ENCODE measurements at regions not wholly inside any gene's neighbourhood (a gene's known extent, or its start where the extent isn't known, plus 50 kb on each side); places are given as distances from the start of the nearest gene placed in this dataset.

DNA sequence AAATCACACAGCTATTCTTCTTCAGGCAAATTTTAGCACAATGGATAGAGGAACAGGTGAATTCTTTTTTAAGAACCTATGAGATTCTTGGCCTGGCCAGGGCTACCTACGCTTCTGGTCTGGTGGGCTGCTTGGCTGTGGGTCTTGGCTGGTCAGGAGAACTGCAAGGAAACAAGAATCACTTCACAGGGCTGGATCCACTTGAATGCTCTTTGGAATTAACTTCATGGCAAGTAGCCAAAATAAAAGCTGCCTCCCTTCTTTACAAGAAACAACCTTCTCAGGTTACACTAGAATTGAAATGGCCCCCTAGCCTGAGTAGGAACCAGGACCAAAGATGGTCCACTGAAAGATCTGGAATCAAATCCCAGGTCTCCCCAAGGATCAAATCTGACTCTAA is 519.1 kb downstream of the IQCM start:
- FAIRE-seq (no peak), ATAC-seq (no peak), DNase-seq (ENCODE audit: low read depth in 1 of 2, low spot score in 1 of 2) (no peak)
- no peaks in the 10 kb centered on the region for H3K9me3 ChIP-seq
- POLR2A ChIA-PET: no interaction called here
- WGBS (ENCODE audit: missing lambda C conversion rate): 0% methylated on average over 1 of the region's 1 CpG
- no peak overlapping the region for H3K27ac ChIP-seq
- no peaks in the 10 kb centered on the region for H3K4me1 ChIP-seq
- H3K4me3 ChIP-seq: no peak overlapping the region
- CTCF ChIA-PET: no interaction called here
- TF ChIP-seq CHD4 (IDR thresholded peaks at IDR 0.05; ENCODE audit: borderline replicate concordance) (no peak), MYC (IDR thresholded peaks at IDR 0.05; ENCODE audit: borderline replicate concordance, low read length) (no peak)
- no peak overlapping the region for H3K4me2 ChIP-seq

- DNase-seq (ENCODE audit: low read depth in 1 of 2, low spot score in 1 of 2) (no peak), FAIRE-seq (no peak), ATAC-seq (no peak)
- POLR2A ChIA-PET: no interaction called here
- 33% methylated on average over 1 of the region's 1 CpG for WGBS (ENCODE audit: missing lambda C conversion rate)
- H3K4me3 ChIP-seq: no peak overlapping the region
- CTCF ChIA-PET: no interaction called here
- no peaks in the 10 kb centered on the region for H3K9me3 ChIP-seq
- H3K4me1 ChIP-seq: no peaks in the 10 kb centered on the region
- H3K4me2 ChIP-seq: no peak overlapping the region
- TF ChIP-seq RARB (CRISPR knock-in tag; IDR thresholded peaks at IDR 0.05) (no peak), POLR2AphosphoS2 (conservative IDR thresholded peaks at IDR 0.05; ENCODE audit: low read length) (no peak), HDAC2 (IDR thresholded peaks at IDR 0.05) (no peak), TFCP2L1 (CRISPR knock-in tag; IDR thresholded peaks at IDR 0.05) (no peak), CHD2 (IDR thresholded peaks at IDR 0.05; ENCODE audit: low read length, partially characterized antibody) (no peak)
- TF ChIP-seq, protein P1, sequence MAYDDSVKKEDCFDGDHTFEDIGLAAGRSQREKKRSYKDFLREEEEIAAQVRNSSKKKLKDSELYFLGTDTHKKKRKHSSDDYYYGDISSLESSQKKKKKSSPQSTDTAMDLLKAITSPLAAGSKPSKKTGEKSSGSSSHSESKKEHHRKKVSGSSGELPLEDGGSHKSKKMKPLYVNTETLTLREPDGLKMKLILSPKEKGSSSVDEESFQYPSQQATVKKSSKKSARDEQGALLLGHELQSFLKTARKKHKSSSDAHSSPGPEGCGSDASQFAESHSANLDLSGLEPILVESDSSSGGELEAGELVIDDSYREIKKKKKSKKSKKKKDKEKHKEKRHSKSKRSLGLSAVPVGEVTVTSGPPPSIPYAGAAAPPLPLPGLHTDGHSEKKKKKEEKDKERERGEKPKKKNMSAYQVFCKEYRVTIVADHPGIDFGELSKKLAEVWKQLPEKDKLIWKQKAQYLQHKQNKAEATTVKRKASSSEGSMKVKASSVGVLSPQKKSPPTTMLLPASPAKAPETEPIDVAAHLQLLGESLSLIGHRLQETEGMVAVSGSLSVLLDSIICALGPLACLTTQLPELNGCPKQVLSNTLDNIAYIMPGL (CRISPR knock-in tag; IDR thresholded peaks at IDR 0.05; ENCODE audit: borderline replicate concordance): no peak
- H3K27ac ChIP-seq: no peak overlapping the region
Observed at GRCh38 chr4:149296084-149296483, 519.6 kb downstream of the IQCM start.

- 0% methylated on average over 1 of the region's 1 CpG for WGBS (ENCODE audit: missing lambda C conversion rate)
- ChIA-PET POLR2A (no interaction called here), CTCF (no interaction called here)
- Histone ChIP-seq H3K9me3 (no peaks in the 10 kb centered on the region), H3K4me2 (no peak overlapping the region), H3K4me3 (no peak overlapping the region), H3K4me1 (no peaks in the 10 kb centered on the region), H3K27ac (no peak overlapping the region)
- DNase-seq (ENCODE audit: low read depth in 1 of 2, low spot score in 1 of 2): no peak
- FAIRE-seq: no peak
- TF ChIP-seq HOXB13 (CRISPR knock-in tag; IDR thresholded peaks at IDR 0.05; ENCODE audit: low read depth) (no peak), GATA3 (IDR thresholded peaks at IDR 0.05; ENCODE audit: borderline replicate concordance) (no peak), NFE2L2 (conservative IDR thresholded peaks at IDR 0.05; ENCODE audit: low read length) (no peak), ZSCAN20 (CRISPR knock-in tag; IDR thresholded peaks at IDR 0.05) (no peak), MAZ (IDR thresholded peaks at IDR 0.05; ENCODE audit: borderline replicate concordance, low read depth, low read length) (no peak), ZC3H11A (IDR thresholded peaks at IDR 0.05) (no peak), EHMT2 (IDR thresholded peaks at IDR 0.05; ENCODE audit: low read depth) (no peak), NR3C1 (IDR thresholded peaks at IDR 0.05) (no peak), NPAS2 (CRISPR knock-in tag; IDR thresholded peaks at IDR 0.05; ENCODE audit: borderline replicate concordance) (no peak)
- TF ChIP-seq, protein P2, sequence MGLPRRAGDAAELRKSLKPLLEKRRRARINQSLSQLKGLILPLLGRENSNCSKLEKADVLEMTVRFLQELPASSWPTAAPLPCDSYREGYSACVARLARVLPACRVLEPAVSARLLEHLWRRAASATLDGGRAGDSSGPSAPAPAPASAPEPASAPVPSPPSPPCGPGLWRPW (IDR thresholded peaks at IDR 0.05): no peak
- no peak for ATAC-seq
Observed at GRCh38 chr4:149294601-149295000, 521.0 kb downstream of the IQCM start.

DNA sequence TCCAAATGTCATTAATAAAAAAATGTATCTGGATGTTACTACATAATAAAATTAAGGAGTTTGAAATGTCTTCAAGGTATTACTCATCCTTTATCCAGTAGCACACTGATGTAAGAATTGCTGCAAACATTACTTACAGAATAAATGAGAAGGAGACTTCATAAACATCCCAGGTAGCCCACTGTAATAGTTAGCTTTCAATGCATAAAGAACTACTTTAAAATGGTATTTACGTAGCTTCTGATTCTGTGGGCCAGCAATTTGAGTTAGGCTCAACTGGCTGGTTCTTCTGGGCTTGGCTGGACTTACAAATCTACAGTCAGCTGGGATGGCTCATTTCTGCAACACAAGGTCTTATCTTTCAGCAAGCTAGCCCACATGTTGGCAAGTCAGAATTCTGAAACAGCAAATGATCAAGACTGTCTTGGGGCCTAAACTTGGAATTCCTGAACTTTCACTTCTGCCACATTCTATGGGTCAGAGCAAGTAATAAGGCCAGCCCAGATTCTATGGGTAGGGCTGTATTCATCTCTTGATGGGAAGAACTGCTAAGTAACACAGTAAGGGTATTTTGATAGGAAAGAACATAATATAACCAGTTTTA is 522.5 kb downstream of the IQCM start:
- POLR2A ChIA-PET: no interaction called here
- no peak for DNase-seq (ENCODE audit: low read depth in 1 of 2, low spot score in 1 of 2)
- no peak for FAIRE-seq
- Histone ChIP-seq H3K4me1 (no peaks in the 10 kb centered on the region), H3K4me3 (no peak overlapping the region), H3K4me2 (no peak overlapping the region), H3K9me3 (no peaks in the 10 kb centered on the region), H3K27ac (no peak overlapping the region)
- CTCF ChIA-PET: no interaction called here
- ATAC-seq: no peak
- 50% methylated on average over 1 of the region's 1 CpG for WGBS (ENCODE audit: missing lambda C conversion rate)
- TF ChIP-seq SMC3 (IDR thresholded peaks at IDR 0.05): no peak
- TF ChIP-seq JUN (IDR thresholded peaks at IDR 0.05): no peak
- no peak for TF ChIP-seq RARB (CRISPR knock-in tag; IDR thresholded peaks at IDR 0.05)
- no peak for TF ChIP-seq EP300 (IDR thresholded peaks at IDR 0.05)
- TF ChIP-seq, protein P3, sequence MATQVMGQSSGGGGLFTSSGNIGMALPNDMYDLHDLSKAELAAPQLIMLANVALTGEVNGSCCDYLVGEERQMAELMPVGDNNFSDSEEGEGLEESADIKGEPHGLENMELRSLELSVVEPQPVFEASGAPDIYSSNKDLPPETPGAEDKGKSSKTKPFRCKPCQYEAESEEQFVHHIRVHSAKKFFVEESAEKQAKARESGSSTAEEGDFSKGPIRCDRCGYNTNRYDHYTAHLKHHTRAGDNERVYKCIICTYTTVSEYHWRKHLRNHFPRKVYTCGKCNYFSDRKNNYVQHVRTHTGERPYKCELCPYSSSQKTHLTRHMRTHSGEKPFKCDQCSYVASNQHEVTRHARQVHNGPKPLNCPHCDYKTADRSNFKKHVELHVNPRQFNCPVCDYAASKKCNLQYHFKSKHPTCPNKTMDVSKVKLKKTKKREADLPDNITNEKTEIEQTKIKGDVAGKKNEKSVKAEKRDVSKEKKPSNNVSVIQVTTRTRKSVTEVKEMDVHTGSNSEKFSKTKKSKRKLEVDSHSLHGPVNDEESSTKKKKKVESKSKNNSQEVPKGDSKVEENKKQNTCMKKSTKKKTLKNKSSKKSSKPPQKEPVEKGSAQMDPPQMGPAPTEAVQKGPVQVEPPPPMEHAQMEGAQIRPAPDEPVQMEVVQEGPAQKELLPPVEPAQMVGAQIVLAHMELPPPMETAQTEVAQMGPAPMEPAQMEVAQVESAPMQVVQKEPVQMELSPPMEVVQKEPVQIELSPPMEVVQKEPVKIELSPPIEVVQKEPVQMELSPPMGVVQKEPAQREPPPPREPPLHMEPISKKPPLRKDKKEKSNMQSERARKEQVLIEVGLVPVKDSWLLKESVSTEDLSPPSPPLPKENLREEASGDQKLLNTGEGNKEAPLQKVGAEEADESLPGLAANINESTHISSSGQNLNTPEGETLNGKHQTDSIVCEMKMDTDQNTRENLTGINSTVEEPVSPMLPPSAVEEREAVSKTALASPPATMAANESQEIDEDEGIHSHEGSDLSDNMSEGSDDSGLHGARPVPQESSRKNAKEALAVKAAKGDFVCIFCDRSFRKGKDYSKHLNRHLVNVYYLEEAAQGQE (IDR thresholded peaks at IDR 0.05): no peak
- TF ChIP-seq ZNF302 (CRISPR knock-in tag; IDR thresholded peaks at IDR 0.05): no peak
- TF ChIP-seq HOXA7 (CRISPR knock-in tag; IDR thresholded peaks at IDR 0.05): no peak
- TF ChIP-seq, protein P4, sequence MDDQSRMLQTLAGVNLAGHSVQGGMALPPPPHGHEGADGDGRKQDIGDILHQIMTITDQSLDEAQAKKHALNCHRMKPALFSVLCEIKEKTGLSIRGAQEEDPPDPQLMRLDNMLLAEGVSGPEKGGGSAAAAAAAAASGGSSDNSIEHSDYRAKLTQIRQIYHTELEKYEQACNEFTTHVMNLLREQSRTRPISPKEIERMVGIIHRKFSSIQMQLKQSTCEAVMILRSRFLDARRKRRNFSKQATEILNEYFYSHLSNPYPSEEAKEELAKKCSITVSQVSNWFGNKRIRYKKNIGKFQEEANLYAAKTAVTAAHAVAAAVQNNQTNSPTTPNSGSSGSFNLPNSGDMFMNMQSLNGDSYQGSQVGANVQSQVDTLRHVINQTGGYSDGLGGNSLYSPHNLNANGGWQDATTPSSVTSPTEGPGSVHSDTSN (IDR thresholded peaks at IDR 0.05): no peak
- TF ChIP-seq KDM1A (IDR thresholded peaks at IDR 0.05; ENCODE audit: low read depth): no peak
- TF ChIP-seq POLR2AphosphoS2 (conservative IDR thresholded peaks at IDR 0.05; ENCODE audit: low read length): no peak
- TF ChIP-seq FOSB (CRISPR knock-in tag; IDR thresholded peaks at IDR 0.05): no peak
- TF ChIP-seq ZC3H11A (IDR thresholded peaks at IDR 0.05): no peak
- no peak for TF ChIP-seq GATA3 (IDR thresholded peaks at IDR 0.05; ENCODE audit: borderline replicate concordance)
